A204.1 (cell line): ENCODE measurements at regions not wholly inside any gene's neighbourhood (a gene's known extent, or its start where the extent isn't known, plus 50 kb on each side); places are given as distances from the start of the nearest gene placed in this dataset.

Experiments used
- FAIRE-seq: peaks from 2 replicates; lab custom pipeline; 2012; peaks lifted over from hg19 to GRCh38; lab: Jason Lieb, UNC

GRCh38 chr13:33633701-33634545 lies 184.0 kb upstream of the RFC3 start:
- no peak for FAIRE-seq

- no peak for FAIRE-seq
Observed at GRCh38 chr13:33634546-33634982, 183.4 kb upstream of the RFC3 start.

DNA sequence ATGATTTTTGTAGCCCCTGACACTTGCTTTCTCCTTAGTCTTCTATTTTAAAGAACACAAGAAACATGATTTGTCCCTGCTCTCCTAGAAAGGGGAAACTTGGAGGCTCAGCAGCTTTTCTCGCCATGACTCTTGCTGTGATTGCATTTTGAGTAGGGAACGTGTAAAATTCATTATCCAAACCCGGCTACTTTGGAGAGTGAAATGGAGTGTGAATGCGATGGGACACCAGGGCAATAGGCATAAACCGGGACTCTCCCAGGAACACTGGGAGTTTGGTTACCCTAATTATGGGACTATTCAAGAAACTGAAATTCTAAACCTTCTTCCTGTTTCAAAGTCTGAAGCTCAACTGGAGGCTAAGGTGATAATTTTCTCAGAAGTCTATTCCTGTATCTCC lies 181.7 kb upstream of the RFC3 start:
- FAIRE-seq = no peak

DNA sequence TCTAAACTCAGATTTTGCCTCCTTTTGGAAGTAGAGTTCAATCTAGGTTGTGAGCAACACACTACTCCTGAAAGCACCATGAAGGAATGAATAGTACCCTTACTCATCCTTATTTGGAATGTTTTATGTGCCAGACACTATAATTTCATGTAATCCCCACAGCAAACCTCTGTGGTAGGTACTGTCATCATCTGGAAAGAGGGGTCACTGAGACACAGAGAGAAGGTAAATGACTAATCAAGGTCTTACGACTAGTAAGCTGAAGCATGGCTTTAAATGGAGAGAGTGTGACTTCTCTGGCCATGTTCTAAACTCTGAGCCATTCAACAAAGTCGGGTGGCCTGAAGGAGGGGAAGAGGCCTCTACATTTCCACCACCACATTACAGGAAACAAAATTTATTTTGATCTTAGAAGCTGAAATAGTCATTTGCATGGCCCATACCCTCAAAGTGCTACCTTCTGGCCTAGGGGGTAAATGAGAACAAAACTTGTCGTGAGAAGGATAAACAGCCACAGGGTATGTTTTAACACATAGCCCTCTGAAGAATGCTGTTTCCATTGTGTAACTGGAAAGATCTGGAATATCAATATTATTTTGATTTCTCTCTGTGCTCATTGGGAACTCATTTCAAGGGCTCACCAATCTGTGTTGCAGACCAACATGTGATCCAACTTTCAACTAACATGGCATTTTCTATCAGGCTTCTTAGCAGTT lies 180.8 kb upstream of the RFC3 start:
- no peak for FAIRE-seq

DNA sequence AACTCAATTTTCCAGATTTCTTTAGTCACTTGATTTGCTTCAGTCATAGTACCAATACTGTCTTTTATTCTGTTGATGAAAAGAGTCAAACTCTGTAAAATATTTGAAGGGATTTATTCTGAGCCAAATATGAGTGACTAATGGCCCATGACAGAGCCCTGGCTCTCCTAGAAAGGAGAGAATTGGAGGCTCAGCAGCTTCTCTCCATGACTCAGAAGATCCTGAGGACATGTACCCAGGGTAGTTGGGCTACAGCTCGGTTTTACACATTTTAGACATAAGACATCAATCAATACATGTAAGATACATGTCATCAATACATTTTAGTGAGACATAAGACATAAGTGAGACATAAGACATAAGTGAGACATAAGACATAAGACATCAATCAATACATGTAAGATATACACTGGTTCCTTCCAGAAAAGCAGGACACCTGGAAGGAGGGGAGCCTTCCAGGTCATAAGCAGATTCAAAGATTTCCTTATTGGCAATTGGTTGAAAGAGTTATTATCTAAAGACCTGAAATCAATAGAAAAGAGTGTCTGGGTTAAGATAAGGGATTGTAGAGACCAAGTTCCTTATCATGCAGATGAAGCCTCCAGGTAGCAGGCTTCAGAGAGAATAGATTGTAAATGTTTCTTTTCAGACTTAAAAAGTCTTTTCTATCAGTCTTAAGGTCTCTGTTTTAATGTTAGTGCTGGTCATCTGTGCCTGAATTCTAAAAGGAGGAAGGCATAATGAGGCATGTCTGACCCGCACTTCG lies 179.8 kb upstream of the RFC3 start:
- FAIRE-seq = no peak

- no peak for FAIRE-seq
Observed at GRCh38 chr13:33639158-33639557, 178.8 kb upstream of the RFC3 start.

- FAIRE-seq = no peak
Observed at GRCh38 chr13:33639626-33640080, 178.3 kb upstream of the RFC3 start.

DNA sequence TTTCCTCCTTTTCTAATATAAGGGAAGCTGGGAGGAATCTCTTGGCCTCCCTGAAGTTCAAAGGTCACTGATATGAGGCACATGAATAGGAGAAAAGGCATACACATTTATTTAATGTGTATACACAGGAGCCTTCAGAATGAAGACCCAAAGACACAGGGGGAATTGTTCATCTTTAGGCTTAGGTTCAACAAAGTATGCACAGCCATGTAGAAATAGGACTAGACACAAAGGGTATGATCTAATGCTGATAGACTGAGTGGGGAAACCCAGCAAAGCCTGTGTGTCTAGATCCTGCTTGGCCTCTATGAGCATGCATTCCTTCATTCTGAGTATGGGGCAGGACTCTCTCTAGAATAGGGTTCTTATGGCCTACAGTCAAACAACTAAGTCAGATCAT lies 177.1 kb upstream of the RFC3 start:
- no peak for FAIRE-seq

GRCh38 chr13:33642374-33643065 lies 175.4 kb upstream of the RFC3 start:
- no peak for FAIRE-seq

GRCh38 chr13:33644581-33645543 lies 173.1 kb upstream of the RFC3 start:
- no peak for FAIRE-seq

- no peak for FAIRE-seq
Observed at GRCh38 chr13:33645591-33646554, 172.1 kb upstream of the RFC3 start.

GRCh38 chr13:33649212-33649878 lies 168.6 kb upstream of the RFC3 start:
- no peak for FAIRE-seq

DNA sequence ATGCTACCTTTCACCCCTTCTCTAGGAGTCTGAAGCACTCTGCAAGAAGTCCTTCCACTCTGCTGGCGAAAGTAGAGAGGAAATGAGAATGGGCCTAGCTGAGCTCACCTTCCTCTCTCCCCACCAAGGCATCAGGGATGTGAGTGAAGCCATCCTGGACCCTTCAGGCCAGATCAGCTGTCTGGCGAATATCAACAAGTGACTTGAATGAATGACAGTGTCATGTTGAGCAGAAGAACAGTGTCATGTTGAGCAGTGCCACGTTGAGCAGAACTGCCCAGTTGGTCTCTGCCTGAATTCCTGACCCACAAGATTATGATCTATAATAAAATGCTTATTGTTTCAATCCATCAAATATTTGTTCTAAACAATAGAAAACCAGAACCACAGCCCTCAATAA lies 166.2 kb upstream of the RFC3 start:
- no peak for FAIRE-seq

GRCh38 chr13:33657274-33657673 lies 160.7 kb upstream of the RFC3 start:
- FAIRE-seq = no peak

DNA sequence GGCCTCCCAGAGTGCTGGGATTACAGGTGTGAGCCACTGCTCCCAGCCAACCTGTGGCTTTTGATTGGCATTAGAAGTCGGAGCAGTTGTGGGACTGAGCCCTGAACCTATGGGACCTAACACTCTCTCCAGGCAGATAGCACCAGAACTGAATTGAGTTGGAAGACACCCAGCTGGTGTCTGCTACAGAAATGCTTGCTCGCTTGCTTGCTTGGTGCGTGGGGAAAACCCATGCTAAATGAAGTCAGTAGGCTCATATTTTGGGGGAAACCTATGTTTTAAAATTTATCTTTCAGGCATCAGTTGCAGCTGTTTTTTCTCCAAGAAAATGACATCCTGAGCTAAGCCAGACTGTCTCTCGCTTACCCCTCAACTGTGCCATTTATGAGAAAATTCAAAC lies 158.5 kb upstream of the RFC3 start:
- no peak for FAIRE-seq

DNA sequence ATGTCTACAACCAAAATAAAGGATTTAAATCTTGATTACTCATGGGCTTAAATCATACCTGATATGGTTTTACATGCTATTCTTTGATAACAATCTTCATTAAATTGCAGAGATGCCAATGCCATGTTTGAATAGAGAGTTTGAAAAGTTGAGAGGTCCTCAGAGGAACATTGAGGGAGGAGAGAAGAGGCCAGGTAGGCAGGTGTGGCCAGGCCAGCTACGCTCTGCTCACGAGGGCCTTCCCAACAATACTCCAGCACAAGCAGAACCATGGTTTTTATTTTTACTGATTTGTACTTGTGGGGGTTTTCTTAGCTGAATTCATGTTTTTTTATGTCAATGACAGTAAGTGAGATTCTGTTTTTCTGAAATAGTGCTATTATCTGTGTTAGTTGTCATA lies 158.1 kb upstream of the RFC3 start:
- no peak for FAIRE-seq

DNA sequence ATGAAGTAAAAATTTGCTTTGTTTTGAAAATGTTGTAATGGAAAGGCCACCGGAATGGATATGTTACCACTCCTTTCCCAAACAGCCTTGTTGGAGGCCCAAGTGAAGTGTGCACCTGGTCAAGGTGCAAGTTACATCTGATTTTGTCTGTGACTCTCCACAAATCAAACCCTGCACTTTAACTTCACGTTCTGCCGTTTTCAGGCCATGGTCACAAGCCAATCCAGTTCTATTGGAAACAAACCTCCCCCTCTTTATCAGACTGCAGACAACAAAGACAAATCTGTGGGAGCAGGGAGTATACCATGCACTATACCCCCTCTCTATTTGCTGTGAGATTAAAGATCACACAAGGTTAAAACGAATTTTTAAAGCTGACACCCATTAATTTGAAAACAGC lies 155.6 kb upstream of the RFC3 start:
- FAIRE-seq = no peak

GRCh38 chr13:33665626-33666175 lies 152.2 kb upstream of the RFC3 start:
- FAIRE-seq = no peak

- no peak for FAIRE-seq
Observed at GRCh38 chr13:33671560-33671959, 146.4 kb upstream of the RFC3 start.
